T1000 (cell line): ENCODE measurements at regions not wholly inside any gene's neighbourhood (a gene's known extent, or its start where the extent isn't known, plus 50 kb on each side); places are given as distances from the start of the nearest gene placed in this dataset.

ENCODE experiments used
- DNase-seq: peaks from one replicate; lab custom pipeline; 2025; ENCODE audit warnings: mixed read lengths; lab: John Stamatoyannopoulos, UW

DNA sequence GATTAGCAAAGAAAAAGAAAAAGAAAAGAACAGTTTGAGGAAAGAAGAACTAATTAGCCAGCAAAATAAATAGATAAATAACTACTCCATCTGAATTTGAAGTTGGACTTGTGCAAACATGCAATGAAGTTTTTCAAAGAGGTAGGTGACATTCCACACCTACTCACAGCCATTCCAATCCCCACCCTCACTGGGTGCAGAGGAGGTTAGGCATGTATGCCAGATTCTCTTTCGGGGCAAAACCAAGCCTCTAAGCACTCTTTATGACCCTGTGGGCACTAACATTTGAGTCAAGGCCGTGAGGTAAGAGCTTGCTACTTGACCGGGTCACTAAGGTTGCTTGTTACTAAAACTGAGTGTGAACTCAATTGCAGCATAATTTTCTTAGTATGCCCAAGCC is 108.4 kb upstream of the SEMA3A start:
- no peak for DNase-seq

DNA sequence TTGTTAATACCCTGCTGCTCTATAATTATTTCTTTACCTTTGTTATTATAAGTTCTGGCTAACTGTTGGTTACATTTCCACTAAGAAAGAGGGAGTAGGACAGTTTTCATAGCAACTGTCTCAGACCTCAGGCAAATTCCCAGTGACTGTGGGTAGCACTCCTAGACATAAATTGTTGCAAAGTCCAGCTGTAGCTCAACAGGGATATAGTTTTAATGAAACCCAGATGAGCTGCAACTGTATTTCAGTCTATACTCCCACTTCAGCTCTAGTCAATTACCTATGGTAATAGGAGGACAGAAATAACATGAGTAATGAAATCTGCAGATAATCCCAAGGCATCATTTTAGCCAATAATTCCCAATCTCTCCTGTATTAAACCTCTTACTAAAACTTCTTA is 103.0 kb upstream of the SEMA3A start:
- DNase-seq: no peak

DNA sequence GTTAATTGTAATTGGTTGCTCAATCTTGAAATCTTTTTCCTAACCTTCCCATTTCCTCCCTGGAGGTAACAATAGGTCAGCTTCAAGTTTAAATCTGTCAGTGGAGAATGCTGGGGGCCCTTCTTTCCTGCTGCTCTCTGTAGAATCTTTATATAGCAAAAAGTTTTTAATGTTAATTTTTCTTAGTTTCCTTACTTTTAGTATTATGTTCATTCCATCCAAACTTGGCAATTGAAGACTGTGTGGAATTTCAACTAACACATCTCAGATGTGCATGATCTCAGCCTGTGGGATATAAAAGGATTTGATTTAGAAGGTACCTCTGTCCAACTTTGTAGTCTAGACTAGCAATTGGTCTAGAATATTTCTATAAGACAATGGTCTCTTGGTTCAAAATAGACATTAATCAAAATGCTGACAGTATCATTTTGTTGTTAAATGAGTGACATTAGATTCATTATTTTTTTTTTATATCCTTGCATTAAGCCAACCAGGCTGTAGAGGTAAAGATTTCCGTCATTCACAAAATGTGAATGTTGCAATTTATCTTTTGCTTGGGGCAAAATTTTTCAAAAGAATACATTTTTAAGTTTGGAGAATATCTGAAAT is 100.4 kb upstream of the SEMA3A start:
- no peak for DNase-seq

DNA sequence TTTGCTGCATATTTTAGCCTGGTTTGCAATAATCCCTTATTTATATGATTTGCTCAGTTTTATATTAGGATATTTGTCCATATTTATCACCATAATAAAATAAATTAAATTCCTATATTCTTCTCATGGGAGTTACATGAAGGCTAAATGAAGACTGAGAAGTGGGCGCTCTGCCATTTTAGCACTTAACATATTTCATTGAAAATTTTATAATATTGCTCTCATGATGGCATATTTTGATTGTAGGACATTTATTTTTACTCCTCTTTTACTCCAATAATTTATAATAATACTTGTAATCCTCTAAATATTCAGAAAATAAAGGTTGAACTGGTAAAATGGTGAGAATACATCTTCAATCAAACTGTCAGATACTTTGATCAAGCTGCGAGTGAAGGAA is 99.8 kb upstream of the SEMA3A start:
- no peak for DNase-seq

DNA sequence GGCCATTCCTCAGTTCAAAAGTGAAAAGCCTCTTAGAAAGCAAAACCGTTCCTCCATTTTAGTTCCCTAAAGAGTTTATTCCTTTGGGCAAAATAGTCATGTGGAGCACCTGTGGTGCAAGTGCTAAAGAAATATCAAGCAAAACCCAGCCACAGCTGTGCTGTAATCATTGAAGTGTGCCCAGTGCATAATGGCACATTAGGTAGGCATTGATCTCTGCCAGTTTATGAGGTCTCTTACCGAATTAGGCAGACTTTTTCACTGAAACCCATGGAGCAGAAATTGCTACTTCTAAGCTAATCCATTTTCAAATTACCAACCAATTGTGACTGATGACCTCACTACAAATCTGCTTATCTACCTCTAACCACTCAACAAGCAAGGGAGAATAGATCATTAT is 97.2 kb upstream of the SEMA3A start:
- DNase-seq: no peak

DNA sequence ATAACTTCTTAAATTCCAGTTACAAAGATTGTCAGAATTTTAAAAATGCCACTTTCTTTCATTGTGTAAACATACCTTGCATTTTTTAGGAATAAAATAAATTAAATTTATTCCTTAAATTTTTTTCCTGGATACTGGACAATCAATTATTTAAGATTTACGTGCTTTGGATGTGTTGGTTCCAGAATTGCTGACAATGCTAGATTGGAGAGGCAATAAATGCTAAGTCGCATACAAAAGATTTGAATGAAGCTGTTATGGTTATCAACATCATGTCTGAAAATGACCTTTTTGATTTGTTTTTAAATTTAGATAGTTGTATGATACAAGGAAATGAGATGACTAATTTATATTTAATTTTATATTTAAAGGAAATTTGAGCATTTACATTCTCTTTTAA is 89.2 kb upstream of the SEMA3A start:
- no peak for DNase-seq

DNA sequence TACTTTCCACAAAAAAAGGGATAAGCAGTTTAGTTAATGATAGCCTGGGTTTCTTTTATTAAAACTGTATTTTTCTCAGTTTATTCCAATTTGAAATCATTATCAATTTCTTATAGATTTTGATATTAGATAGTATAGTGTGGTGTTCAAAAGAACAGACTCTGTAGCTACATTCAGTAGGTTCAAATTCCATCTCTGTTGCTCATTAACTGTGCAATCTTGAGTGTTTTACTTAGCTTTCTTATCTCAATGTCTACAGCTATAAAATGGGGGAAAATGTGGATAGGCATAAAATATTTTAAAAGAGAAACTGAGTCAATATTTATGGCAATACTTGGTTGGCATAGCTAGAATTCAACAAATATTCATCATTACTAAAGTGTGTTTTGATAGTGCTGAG is 86.9 kb upstream of the SEMA3A start:
- DNase-seq: no peak

DNA sequence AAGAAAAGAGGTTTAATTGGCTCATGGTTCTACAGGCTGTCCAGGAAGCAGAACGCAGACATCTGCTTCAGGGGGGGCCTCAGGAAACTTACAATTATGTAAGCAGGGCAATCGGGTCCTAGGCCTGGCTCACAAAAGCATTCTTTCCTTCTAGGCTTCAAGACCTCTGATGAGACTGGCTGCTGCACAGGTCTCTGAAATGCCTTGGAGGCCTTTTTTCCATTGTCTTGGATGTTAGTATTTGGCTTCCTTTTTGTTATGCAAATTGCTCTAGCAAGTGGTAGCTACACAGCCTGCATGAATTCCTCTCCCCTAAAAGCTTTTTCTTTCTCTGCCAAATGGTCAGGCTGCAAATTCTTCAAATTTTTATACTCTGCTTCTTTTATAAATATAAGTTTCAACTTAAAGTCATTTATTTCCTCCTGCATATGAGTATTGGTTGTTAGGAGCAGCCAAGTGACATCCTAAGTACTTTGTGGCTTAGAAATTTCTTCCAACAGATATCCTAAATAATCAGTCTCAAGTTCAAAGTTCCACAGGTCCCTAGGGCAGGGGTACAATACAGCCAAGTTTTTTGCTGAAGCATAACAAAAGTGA is 83.1 kb upstream of the SEMA3A start:
- no peak for DNase-seq

DNA sequence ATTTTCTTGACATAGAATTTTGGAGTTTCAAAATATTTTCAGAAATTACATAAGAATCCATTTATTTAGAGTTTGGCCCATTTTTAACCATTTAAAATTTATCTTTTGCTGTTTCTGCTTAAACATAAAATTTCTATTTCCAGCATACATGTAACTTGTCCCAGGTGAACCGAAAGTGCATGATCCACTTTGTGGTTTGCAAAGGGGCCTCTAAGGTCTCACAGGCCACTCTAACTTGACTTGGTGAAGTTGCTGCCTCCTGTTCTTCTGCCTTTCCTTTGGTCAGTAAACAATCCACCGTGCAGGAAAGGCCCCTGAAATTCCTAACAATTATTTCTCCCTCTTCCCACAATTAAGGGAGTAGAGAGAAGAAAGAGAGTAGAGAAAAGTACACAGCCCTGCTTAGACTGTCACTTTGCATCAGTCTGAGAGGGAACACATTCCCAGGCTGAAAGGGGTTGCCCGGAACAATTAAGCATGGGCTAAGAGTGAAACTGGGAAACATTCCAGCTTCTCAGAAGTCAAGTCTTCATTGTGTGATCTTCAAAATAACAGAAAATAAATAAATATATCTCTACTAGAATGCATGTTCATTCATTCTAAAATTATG is 79.5 kb upstream of the SEMA3A start:
- no peak for DNase-seq

DNA sequence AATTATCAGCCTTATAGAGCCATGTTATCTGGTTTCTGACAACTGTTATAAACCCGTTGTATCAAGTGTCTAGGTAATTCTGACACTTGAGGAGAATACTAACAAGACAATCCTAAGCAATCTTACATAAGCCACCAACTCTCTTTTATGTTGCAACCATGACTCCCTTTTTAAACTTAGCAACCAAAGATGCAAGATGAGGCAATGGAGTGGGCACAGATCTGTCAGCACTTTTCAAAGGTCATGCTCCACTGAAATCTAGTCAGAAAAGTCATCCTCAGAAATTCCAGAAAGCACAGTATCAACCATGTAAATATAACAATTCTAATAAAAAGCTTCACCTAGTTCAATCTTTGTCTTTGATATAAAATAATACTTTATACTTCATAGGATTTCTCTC is 77.0 kb upstream of the SEMA3A start:
- no peak for DNase-seq

DNA sequence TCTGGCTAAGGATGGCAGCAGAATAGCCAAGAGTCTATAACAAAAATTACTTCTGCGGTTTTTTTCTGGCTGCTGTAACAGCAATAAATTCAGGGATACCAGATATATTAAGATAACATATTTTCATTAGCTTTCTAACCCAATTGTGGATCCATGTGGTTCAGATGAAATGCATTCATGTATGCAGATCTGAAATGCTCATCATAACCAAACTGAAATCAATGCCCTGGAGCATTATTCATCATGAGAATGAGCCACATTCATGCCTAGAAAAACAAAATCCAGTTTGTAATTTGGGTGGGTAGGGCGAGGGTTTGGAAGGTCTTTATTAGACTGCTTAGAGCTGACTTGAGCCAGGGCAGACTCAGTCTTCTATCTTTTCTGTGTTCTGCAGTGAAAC is 69.8 kb upstream of the SEMA3A start:
- DNase-seq: no peak

DNA sequence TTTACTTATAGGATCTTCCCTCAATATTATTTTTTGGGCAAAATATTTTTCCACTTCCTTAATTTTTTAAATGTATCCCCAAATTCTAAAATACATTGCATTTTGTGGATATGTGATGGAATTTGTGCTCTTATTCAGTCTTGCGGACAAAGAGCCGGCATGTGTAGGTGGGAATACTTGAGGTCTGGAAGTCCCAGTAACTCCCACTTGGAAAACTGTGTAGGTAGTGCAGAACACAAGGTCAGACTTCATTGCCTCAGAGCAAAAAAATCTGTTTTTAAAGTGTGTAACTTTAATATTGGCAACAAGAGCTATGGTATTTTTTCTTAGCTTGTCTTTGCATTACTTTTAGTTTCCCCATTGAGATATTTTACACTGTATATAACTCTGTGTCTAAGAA is 68.5 kb upstream of the SEMA3A start:
- DNase-seq: no peak

DNA sequence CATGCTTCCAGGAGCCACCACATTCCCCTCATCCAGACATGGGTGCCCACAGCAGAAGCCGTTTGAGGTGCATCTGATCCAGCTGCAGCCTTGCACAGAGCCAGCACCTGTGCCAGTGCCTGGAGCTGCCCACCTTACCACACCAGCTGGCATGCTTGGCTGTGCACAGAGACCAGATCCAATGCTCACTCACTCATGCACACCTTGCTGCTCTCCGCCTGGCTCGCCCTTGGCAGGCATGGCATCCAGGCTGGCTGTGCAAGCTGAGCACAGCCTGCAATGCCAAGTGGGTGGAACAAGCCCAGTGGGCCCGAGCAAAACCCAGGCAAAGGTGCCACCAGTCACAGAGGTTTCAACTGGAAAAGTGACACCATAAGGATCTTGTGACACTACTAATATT is 66.9 kb upstream of the SEMA3A start:
- DNase-seq: no peak

DNA sequence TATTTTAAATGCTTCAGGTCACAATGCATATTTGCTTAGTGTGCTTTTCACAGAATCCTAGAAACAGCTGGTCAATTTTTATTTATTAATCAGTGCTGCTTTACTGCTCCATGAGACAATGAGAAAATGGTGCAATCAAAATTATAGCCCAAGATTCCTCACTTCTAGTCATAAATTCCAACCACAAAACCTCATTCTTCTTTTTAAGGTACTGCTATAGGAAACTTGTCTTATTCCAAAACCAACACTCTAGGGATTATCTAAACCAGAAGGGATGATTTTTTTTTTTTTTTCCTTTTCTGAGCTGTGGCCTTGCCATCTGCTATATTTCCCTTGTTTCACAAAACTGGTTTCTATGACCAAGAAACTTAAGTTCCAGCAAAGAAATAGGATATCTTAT is 64.0 kb upstream of the SEMA3A start:
- DNase-seq: no peak

DNA sequence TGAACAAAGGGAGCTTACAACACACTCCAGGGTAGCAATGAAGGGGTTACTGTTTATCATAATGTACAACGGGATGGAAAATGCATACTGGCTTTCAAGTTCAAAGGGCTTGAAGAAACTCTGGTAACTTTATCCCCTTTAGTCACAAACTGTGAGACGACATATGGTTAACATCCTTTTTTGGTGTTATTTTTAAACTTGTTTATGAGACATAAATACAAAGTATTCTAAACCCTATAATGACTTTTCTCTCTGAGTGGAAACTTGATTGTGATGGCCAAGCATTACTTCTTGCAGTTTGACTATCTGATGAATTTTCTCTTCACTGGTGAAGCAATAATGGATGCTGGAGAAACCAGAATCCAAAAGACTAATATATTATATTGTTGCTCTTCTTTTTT is 62.0 kb upstream of the SEMA3A start:
- DNase-seq: no peak

DNA sequence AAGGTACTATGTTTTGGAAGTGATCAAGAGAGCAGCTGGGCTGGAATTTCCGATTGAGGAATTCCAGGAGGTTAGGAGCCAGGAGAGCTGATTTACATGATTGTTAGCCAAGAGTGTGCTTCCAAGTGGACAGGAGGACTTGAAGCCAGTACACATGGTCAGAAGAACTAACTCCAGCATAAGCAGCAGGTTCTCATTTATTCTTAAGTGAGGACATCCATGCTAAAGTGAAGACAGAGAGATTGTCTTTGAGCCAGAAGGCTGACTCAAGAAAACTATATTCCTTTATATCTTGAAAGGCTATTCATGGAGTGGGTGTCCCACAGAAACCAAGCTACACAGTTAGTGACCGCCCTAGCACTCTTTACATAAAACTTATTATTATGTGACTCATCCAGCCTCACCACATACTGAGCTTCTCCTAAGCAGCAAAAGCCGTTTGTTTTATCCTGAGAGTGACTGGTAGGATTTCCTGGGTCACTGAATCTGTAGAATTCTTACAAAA is 56.7 kb upstream of the SEMA3A start:
- peak; percentile 7 for DNase-seq

DNA sequence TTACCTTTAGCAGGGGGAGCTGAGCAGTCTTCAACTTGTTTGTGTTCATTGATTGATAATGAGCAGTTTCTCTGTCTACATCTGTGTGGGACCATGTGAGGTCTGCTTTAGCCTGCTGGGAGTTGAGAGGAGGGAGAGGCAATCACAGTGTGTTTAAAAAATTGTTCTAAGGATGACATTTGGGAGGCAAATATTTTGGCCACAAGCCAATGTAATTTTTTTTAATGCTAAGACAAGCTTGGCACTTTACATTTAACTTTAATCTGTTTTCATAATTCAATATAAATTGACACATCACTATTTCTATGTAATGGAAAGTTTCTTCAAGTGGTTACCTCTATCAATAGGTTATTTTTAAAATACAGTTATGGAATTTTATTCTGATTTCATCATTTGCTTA is 55.9 kb upstream of the SEMA3A start:
- DNase-seq: no peak

DNA sequence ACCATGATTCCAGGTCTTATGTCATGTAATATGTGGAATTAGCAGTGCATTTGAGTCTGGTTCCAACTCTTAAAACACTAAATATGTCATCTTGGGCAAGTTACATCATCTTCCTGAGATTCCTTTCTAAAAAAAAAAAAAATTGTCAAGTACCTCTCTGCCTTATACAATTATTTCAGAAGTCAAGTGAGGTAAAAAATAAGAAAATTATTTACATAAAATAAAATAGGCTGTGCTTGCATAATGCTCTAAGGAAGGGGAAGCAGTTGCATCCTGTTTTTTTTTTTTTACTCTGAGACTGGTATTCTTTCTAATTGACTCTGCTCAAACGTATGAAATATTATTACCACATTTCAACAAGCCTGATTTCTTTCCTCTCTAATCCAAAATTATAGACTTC is 55.1 kb upstream of the SEMA3A start:
- no peak for DNase-seq

DNA sequence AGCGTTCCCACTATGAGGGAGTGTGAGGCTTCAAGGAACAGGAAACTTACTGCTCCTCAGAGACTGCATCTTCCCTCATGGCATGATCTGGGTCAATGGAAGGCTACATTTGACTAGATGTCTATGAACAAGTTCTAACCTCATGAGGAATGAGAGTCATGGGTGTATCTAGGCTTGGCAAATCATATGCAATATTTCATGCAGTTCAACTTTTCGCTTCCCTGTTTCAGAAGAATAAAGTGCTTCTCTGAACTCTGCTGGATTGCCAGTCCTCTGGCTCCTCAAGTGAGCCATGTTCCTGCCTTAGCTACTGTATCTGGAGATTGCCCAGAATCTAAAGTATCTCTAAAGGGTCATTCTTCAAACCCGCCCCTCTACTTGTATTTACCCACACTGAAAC is 54.3 kb upstream of the SEMA3A start:
- DNase-seq: no peak

DNA sequence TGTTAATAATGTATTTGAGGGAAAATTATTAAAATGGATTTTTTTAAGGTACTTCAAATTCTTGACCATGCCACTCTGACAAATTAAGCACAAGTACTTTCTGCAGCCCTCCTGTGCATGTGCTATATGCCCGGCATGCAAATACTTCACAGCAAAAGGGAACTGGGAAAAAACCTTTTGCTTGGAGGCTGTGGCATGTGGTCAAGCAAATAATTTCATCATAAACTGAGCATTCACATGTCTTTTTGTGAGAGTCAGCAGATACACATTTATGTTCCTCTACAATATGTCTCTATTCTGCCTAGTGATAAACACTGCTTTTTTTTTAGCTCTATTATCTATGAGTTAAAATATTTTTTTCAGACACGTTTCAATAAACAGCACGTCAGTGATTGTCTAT is 53.7 kb upstream of the SEMA3A start:
- no peak for DNase-seq

DNA sequence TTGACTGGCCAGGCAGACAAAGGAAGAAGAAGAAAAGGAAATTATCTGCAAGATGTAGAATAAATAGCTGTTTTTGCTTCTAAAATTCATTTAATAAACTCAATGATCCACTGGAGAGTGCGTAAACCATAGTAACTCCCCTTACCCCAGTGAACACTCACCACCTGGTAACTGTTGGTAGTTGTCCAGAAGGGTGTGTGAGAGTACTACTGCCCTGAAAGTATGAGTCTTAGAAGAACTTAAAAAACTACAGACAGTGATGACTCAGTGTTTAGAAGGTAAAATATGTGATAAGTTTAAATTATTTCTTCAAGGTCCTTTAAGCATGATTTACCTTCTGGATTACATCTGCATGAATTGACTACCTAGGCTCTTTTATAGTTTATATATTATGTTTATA is 53.0 kb upstream of the SEMA3A start:
- no peak for DNase-seq

DNA sequence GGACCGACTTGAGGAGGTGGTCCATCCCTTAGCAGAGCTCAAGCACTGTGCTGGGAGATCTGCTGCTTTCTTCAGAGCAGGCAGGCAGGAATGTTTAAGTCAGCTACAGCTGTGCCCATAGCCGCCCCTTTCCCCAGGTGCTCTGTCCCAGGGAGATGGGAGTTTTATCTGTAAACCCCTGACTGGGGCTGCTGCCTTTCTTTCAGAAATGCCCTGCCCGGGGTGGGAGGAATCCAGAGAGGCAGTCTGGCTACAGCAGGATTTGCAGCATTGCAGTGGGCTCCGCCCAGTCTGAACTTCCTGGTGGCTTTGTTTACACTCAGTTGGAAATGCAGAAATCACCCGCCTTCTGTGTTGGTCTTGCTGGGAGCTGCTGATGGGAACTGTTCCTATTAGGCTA is 51.2 kb upstream of the SEMA3A start:
- DNase-seq: no peak
